NOMO-1 treated with dmso at 0.1 percent for 144 hours (cell line): ENCODE measurements at regions not wholly inside any gene's neighbourhood (a gene's known extent, or its start where the extent isn't known, plus 50 kb on each side); places are given as distances from the start of the nearest gene placed in this dataset.

ENCODE experiments used
- DNase-seq: peaks from one replicate; lab custom pipeline; 2025; ENCODE audit not compliant: unreplicated experiment; lab: John Stamatoyannopoulos, UW

- DNase-seq = no peak
Measured at GRCh38 chr13:90680826-90681225, 666.7 kb upstream of the MIR17HG start.

GRCh38 chr13:90683711-90684131, 663.8 kb upstream of the MIR17HG start:
- DNase-seq = no peak

- DNase-seq = no peak
Measured at GRCh38 chr13:90686442-90686841, 661.0 kb upstream of the MIR17HG start.

GRCh38 chr13:90689111-90689510, 658.4 kb upstream of the MIR17HG start:
- DNase-seq = no peak

GRCh38 chr13:90690458-90691080, 656.9 kb upstream of the MIR17HG start:
- no peak for DNase-seq

- DNase-seq = no peak
Measured at GRCh38 chr13:90696254-90696653, 651.2 kb upstream of the MIR17HG start.

GRCh38 chr13:90696656-90697055, 650.8 kb upstream of the MIR17HG start:
- no peak for DNase-seq

- no peak for DNase-seq
Measured at GRCh38 chr13:90700340-90700739, 647.1 kb upstream of the MIR17HG start.

- no peak for DNase-seq
Measured at GRCh38 chr13:90701264-90701663, 646.2 kb upstream of the MIR17HG start.

GRCh38 chr13:90702050-90702449, 645.4 kb upstream of the MIR17HG start:
- no peak for DNase-seq

GRCh38 chr13:90706631-90707030, 640.9 kb upstream of the MIR17HG start:
- no peak for DNase-seq

GRCh38 chr13:90708128-90708527, 639.4 kb upstream of the MIR17HG start:
- no peak for DNase-seq

- DNase-seq = no peak
Measured at GRCh38 chr13:90709319-90709718, 638.2 kb upstream of the MIR17HG start.

- DNase-seq = no peak
Measured at GRCh38 chr13:90710164-90710759, 637.2 kb upstream of the MIR17HG start.

GRCh38 chr13:90713441-90714133, 633.9 kb upstream of the MIR17HG start:
- DNase-seq = peak; percentile 92

- no peak for DNase-seq
Measured at GRCh38 chr13:90715485-90715884, 632.0 kb upstream of the MIR17HG start.

GRCh38 chr13:90717451-90717936, 630.0 kb upstream of the MIR17HG start:
- no peak for DNase-seq

GRCh38 chr13:90719461-90719860, 628.0 kb upstream of the MIR17HG start:
- DNase-seq = no peak

GRCh38 chr13:90721937-90722336, 625.5 kb upstream of the MIR17HG start:
- no peak for DNase-seq

GRCh38 chr13:90723381-90723780, 624.1 kb upstream of the MIR17HG start:
- DNase-seq = no peak

- DNase-seq = no peak
Measured at GRCh38 chr13:90726375-90726774, 621.1 kb upstream of the MIR17HG start.

GRCh38 chr13:90732049-90732448, 615.4 kb upstream of the MIR17HG start:
- DNase-seq = no peak
